WTC11 (cell line): ENCODE measurements at regions not wholly inside any gene's neighbourhood (a gene's known extent, or its start where the extent isn't known, plus 50 kb on each side); places are given as distances from the start of the nearest gene placed in this dataset.

Experiments used
- ATAC-seq: fragments of 200-7000 bp; cut with Tn5 transposase; 2 replicates; pipeline ENCODE4 v1.10.0; 2021; ENCODE audit warnings: mild to moderate bottlenecking, moderate library complexity
- CTCF ChIA-PET: fragments of 300-600 bp; sonication (Branson Sonifier 250); formaldehyde crosslinking; loops from one replicate; lab custom pipeline; 2021; ENCODE audit warnings: antibody characterized with exemption; lab: Charles Lee
- POLR2A ChIA-PET: fragments of 350-600 bp; sonication (Branson Sonifier 250); formaldehyde crosslinking; loops from one replicate; lab custom pipeline; 2021; ENCODE audit warnings: antibody characterized with exemption; lab: Charles Lee
- DNase-seq: peaks from one replicate; pipeline ENCODE4 v3.0.0; 2021; ENCODE audit warnings: low spot score
- H3K27ac Mint-ChIP-seq: 2 replicates; pipeline ENCODE4 v1.8.0; 2021; ENCODE audit warnings: mixed read lengths
- H3K27me3 Mint-ChIP-seq: 2 replicates; pipeline ENCODE4 v1.8.0; 2021; ENCODE audit warnings: low read depth, mild to moderate bottlenecking, moderate library complexity, mixed read lengths
- H3K36me3 Mint-ChIP-seq: 2 replicates; pipeline ENCODE4 v1.8.0; 2021; ENCODE audit warnings: mixed read lengths
- H3K4me1 Mint-ChIP-seq: 2 replicates; pipeline ENCODE4 v1.8.0; 2022; ENCODE audit warnings: mixed read lengths
- H3K4me3 Mint-ChIP-seq: 2 replicates; pipeline ENCODE4 v1.8.0; 2021; ENCODE audit warnings: mild to moderate bottlenecking, moderate library complexity, mixed read lengths
- H3K9me3 Mint-ChIP-seq: 2 replicates; pipeline ENCODE4 v1.8.0; 2021; ENCODE audit warnings: mixed read lengths
- CBFB ChIP-seq: sonication (generic); formaldehyde crosslinking; IDR thresholded peaks from 2 replicates; pipeline ENCODE4 v1.8.1; 2022; ENCODE audit warnings: mild to moderate bottlenecking, low read depth, missing genetic modification reagents
- ESRRA ChIP-seq: sonication (generic); formaldehyde crosslinking; IDR thresholded peaks from 2 replicates; pipeline ENCODE4 v1.8.1; 2022; ENCODE audit warnings: mild to moderate bottlenecking, missing genetic modification reagents, borderline replicate concordance
- FOXK1 ChIP-seq: sonication (generic); formaldehyde crosslinking; IDR thresholded peaks from 2 replicates; pipeline ENCODE4 v1.8.0; 2022; ENCODE audit warnings: mild to moderate bottlenecking, moderate library complexity, missing genetic modification reagents
- GRHL2 ChIP-seq: fragments of 250-450 bp; sonication (Bioruptor Pico); IDR thresholded peaks from 2 replicates; pipeline ENCODE4 v1.8.0; 2022; ENCODE audit warnings: mild to moderate bottlenecking, moderate library complexity; ENCODE audit not compliant: insufficient replicate concordance, severe bottlenecking
- HMGA2 ChIP-seq: fragments of 250-450 bp; sonication (Bioruptor Pico); IDR thresholded peaks from 2 replicates; pipeline ENCODE4 v1.4.0; 2021; ENCODE audit warnings: mild to moderate bottlenecking, moderate library complexity
- JUN ChIP-seq: sonication (generic); formaldehyde crosslinking; IDR thresholded peaks from 2 replicates; pipeline ENCODE4 v1.8.0; 2023; ENCODE audit warnings: mild to moderate bottlenecking, missing genetic modification reagents
- NR2C2 ChIP-seq: sonication (generic); formaldehyde crosslinking; IDR thresholded peaks from 2 replicates; pipeline ENCODE4 v1.8.0; 2022; ENCODE audit warnings: mild to moderate bottlenecking, missing genetic modification reagents
- NR3C1 ChIP-seq: sonication (generic); formaldehyde crosslinking; conservative IDR thresholded peaks from 2 replicates; pipeline ENCODE4 v1.8.1; 2023; ENCODE audit warnings: low read depth, mild to moderate bottlenecking, missing genetic modification reagents
- PRRX2 ChIP-seq: fragments of 250-450 bp; sonication (Bioruptor Pico); IDR thresholded peaks from 2 replicates; pipeline ENCODE4 v1.8.0; 2021; ENCODE audit warnings: mild to moderate bottlenecking
- SP1 ChIP-seq: sonication (generic); formaldehyde crosslinking; conservative IDR thresholded peaks from 2 replicates; pipeline ENCODE4 v1.8.1; 2022; ENCODE audit warnings: missing genetic modification reagents
- TP53 ChIP-seq: sonication (generic); formaldehyde crosslinking; IDR thresholded peaks from 2 replicates; pipeline ENCODE4 v1.8.1; 2023; ENCODE audit warnings: mild to moderate bottlenecking, missing genetic modification reagents
- ZNF138 ChIP-seq: sonication (generic); formaldehyde crosslinking; conservative IDR thresholded peaks from 2 replicates; pipeline ENCODE4 v1.8.1; 2022; ENCODE audit warnings: mild to moderate bottlenecking, moderate library complexity, missing genetic modification reagents
- ZNF263 ChIP-seq: sonication (generic); formaldehyde crosslinking; IDR thresholded peaks from 2 replicates; pipeline ENCODE4 v1.8.1; 2022; ENCODE audit warnings: low read depth, mild to moderate bottlenecking, moderate library complexity, missing genetic modification reagents
- ZNF416 ChIP-seq: fragments of 250-450 bp; sonication (Bioruptor Pico); IDR thresholded peaks from 2 replicates; pipeline ENCODE4 v1.9.0; 2021; ENCODE audit warnings: mild to moderate bottlenecking, inconsistent platforms
- ZNF423 ChIP-seq: fragments of 250-450 bp; sonication (Bioruptor Pico); IDR thresholded peaks from 2 replicates; pipeline ENCODE4 v2.1.2; 2022; ENCODE audit warnings: mild to moderate bottlenecking, moderate library complexity
- TF ChIP-seq, protein P1 (sequence below): sonication (generic); formaldehyde crosslinking; IDR thresholded peaks from 2 replicates; pipeline ENCODE4 v1.8.1; 2023; ENCODE audit warnings: mild to moderate bottlenecking, missing genetic modification reagents
- TF ChIP-seq, protein P2 (sequence below): fragments of 200-600 bp; IDR thresholded peaks from 2 replicates; pipeline ENCODE4 v1.8.0; 2022; ENCODE audit warnings: antibody characterized with exemption
- TF ChIP-seq, protein P3 (sequence below): sonication (generic); formaldehyde crosslinking; conservative IDR thresholded peaks from 2 replicates; pipeline ENCODE4 v1.8.1; 2023; ENCODE audit warnings: mild to moderate bottlenecking, low read depth, missing genetic modification reagents, moderate library complexity
- TF ChIP-seq, protein P4 (sequence below): sonication (generic); formaldehyde crosslinking; conservative IDR thresholded peaks from 2 replicates; pipeline ENCODE4 v1.8.1; 2022; ENCODE audit warnings: mild to moderate bottlenecking, missing genetic modification reagents
- TF ChIP-seq, protein P5 (sequence below): fragments of 250-450 bp; sonication (Bioruptor Pico); IDR thresholded peaks from 2 replicates; pipeline ENCODE4 v2.1.2; 2022; ENCODE audit warnings: mild to moderate bottlenecking, moderate library complexity
- TF ChIP-seq, protein P6 (sequence below): sonication (generic); formaldehyde crosslinking; IDR thresholded peaks from 2 replicates; pipeline ENCODE4 v1.8.1; 2022; ENCODE audit warnings: mild to moderate bottlenecking, moderate library complexity, missing genetic modification reagents
- TF ChIP-seq, protein P7 (sequence below): sonication (generic); formaldehyde crosslinking; IDR thresholded peaks from 2 replicates; pipeline ENCODE4 v1.8.1; 2022; ENCODE audit warnings: low read depth, mild to moderate bottlenecking, moderate library complexity, missing genetic modification reagents, borderline replicate concordance

DNA sequence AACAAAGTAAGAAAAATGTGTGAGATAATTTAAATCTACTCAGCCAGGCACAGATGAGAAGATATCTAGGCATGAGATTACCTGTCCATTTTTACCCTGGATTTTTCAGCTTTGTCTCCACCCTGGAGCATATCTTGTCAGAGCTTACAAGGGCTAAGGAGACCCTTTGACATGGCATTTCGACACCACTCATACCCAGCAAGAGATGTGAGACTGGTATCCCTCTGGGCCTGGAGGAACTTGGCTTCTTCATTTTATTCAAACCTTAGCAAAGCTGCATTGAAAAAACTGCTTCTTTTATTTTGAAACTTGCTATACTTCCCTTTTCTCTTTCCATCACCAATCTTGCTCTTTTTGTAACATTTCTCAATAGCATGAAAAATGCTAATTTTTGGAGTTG, 194.9 kb upstream of the HNMT start:
- DNase-seq (no peak), ATAC-seq (peak; percentile 54)
- peaks cover 19% of the 10 kb centered on the region for H3K9me3 Mint-ChIP-seq
- POLR2A ChIA-PET = no interaction called here
- no peaks in the 10 kb centered on the region for H3K27me3 Mint-ChIP-seq
- H3K36me3 Mint-ChIP-seq = peaks cover 13% of the 10 kb centered on the region
- CTCF ChIA-PET = interaction anchor here (1.3 kb wide), 1 partner anchor 69 kb away, joined by 3 read pairs; no protein-coding TSS in a partner anchor
- TF ChIP-seq, protein P1, sequence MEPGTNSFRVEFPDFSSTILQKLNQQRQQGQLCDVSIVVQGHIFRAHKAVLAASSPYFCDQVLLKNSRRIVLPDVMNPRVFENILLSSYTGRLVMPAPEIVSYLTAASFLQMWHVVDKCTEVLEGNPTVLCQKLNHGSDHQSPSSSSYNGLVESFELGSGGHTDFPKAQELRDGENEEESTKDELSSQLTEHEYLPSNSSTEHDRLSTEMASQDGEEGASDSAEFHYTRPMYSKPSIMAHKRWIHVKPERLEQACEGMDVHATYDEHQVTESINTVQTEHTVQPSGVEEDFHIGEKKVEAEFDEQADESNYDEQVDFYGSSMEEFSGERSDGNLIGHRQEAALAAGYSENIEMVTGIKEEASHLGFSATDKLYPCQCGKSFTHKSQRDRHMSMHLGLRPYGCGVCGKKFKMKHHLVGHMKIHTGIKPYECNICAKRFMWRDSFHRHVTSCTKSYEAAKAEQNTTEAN = no peak
- TF ChIP-seq PRRX2 = no peak
- TF ChIP-seq, protein P2, sequence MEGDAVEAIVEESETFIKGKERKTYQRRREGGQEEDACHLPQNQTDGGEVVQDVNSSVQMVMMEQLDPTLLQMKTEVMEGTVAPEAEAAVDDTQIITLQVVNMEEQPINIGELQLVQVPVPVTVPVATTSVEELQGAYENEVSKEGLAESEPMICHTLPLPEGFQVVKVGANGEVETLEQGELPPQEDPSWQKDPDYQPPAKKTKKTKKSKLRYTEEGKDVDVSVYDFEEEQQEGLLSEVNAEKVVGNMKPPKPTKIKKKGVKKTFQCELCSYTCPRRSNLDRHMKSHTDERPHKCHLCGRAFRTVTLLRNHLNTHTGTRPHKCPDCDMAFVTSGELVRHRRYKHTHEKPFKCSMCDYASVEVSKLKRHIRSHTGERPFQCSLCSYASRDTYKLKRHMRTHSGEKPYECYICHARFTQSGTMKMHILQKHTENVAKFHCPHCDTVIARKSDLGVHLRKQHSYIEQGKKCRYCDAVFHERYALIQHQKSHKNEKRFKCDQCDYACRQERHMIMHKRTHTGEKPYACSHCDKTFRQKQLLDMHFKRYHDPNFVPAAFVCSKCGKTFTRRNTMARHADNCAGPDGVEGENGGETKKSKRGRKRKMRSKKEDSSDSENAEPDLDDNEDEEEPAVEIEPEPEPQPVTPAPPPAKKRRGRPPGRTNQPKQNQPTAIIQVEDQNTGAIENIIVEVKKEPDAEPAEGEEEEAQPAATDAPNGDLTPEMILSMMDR = no peak
- TF ChIP-seq, protein P3, sequence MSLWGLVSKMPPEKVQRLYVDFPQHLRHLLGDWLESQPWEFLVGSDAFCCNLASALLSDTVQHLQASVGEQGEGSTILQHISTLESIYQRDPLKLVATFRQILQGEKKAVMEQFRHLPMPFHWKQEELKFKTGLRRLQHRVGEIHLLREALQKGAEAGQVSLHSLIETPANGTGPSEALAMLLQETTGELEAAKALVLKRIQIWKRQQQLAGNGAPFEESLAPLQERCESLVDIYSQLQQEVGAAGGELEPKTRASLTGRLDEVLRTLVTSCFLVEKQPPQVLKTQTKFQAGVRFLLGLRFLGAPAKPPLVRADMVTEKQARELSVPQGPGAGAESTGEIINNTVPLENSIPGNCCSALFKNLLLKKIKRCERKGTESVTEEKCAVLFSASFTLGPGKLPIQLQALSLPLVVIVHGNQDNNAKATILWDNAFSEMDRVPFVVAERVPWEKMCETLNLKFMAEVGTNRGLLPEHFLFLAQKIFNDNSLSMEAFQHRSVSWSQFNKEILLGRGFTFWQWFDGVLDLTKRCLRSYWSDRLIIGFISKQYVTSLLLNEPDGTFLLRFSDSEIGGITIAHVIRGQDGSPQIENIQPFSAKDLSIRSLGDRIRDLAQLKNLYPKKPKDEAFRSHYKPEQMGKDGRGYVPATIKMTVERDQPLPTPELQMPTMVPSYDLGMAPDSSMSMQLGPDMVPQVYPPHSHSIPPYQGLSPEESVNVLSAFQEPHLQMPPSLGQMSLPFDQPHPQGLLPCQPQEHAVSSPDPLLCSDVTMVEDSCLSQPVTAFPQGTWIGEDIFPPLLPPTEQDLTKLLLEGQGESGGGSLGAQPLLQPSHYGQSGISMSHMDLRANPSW (CRISPR knock-in tag) = no peak
- TF ChIP-seq, protein P4, sequence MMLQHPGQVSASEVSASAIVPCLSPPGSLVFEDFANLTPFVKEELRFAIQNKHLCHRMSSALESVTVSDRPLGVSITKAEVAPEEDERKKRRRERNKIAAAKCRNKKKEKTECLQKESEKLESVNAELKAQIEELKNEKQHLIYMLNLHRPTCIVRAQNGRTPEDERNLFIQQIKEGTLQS = no peak
- no peak for TF ChIP-seq ZNF138
- no peak for TF ChIP-seq ZNF263 (CRISPR knock-in tag)
- no peak for TF ChIP-seq NR2C2
- TF ChIP-seq, protein P5, sequence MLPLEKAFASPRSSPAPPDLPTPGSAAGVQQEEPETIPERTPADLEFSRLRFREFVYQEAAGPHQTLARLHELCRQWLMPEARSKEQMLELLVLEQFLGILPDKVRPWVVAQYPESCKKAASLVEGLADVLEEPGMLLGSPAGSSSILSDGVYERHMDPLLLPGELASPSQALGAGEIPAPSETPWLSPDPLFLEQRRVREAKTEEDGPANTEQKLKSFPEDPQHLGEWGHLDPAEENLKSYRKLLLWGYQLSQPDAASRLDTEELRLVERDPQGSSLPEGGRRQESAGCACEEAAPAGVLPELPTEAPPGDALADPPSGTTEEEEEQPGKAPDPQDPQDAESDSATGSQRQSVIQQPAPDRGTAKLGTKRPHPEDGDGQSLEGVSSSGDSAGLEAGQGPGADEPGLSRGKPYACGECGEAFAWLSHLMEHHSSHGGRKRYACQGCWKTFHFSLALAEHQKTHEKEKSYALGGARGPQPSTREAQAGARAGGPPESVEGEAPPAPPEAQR = no peak
- TF ChIP-seq HMGA2 (CRISPR knock-in tag) = no peak
- TF ChIP-seq ZNF423 (CRISPR knock-in tag) = no peak
- no peak for TF ChIP-seq FOXK1 (CRISPR knock-in tag)
- TF ChIP-seq, protein P6, sequence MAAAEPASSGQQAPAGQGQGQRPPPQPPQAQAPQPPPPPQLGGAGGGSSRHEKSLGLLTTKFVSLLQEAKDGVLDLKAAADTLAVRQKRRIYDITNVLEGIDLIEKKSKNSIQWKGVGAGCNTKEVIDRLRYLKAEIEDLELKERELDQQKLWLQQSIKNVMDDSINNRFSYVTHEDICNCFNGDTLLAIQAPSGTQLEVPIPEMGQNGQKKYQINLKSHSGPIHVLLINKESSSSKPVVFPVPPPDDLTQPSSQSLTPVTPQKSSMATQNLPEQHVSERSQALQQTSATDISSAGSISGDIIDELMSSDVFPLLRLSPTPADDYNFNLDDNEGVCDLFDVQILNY (CRISPR knock-in tag) = no peak
- no peak for TF ChIP-seq SP1 (CRISPR knock-in tag)
- TF ChIP-seq, all 79 proteins: peak for 0
- peaks cover 33% of the 10 kb centered on the region for H3K4me1 Mint-ChIP-seq
- H3K27ac Mint-ChIP-seq = peak overlapping the region; percentile 79; the same call in 1 of the 2 replicates
- no peak overlapping the region for H3K4me3 Mint-ChIP-seq

DNA sequence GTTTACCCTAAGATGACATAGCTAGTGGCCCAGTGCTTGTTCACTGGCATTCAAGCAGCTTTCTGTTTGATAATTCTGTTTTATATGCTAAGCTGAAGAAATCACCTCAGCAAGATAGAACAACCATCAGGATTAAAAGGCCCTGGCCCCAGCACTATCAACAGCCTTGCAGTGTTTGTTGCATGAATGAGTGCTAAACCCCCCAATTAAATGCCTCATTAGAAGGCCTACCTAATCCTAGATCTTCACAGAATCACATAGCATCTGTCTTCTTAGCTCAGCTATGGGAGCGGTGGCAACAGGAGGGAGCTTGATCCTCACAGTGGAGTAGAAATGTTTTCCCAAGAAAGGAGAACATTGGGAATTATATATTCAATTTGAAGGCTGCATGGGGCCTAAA, 194.1 kb upstream of the HNMT start:
- POLR2A ChIA-PET = no interaction called here
- H3K36me3 Mint-ChIP-seq = peaks cover 16% of the 10 kb centered on the region

More for the DNA sequence above, 194.1 kb upstream of the HNMT start:
- no peaks in the 10 kb centered on the region for H3K27me3 Mint-ChIP-seq
- DNase-seq = no peak
- H3K27ac Mint-ChIP-seq = no peak overlapping the region
- peaks cover 24% of the 10 kb centered on the region for H3K9me3 Mint-ChIP-seq
- H3K4me3 Mint-ChIP-seq = no peak overlapping the region
- TF ChIP-seq JUN (no peak), ZNF416 (CRISPR knock-in tag) (no peak), TP53 (CRISPR knock-in tag) (no peak), NR3C1 (CRISPR knock-in tag) (no peak), ESRRA (CRISPR knock-in tag) (no peak), CBFB (CRISPR knock-in tag) (no peak), PRRX2 (no peak), GRHL2 (CRISPR knock-in tag) (no peak)
- TF ChIP-seq, protein P6 (CRISPR knock-in tag) = no peak
- TF ChIP-seq, protein P7, sequence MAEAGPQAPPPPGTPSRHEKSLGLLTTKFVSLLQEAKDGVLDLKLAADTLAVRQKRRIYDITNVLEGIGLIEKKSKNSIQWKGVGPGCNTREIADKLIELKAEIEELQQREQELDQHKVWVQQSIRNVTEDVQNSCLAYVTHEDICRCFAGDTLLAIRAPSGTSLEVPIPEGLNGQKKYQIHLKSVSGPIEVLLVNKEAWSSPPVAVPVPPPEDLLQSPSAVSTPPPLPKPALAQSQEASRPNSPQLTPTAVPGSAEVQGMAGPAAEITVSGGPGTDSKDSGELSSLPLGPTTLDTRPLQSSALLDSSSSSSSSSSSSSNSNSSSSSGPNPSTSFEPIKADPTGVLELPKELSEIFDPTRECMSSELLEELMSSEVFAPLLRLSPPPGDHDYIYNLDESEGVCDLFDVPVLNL (CRISPR knock-in tag) = no peak
- TF ChIP-seq, protein P3 (CRISPR knock-in tag) = no peak
- TF ChIP-seq, all 79 proteins: peak for 0
- no peak for ATAC-seq
- CTCF ChIA-PET = interaction anchor here (1.3 kb wide), 1 partner anchor 68 kb away, joined by 3 read pairs; no protein-coding TSS in a partner anchor
- H3K4me1 Mint-ChIP-seq = peaks cover 29% of the 10 kb centered on the region
